SK-N-SH (cell line): ENCODE measurements at regions not wholly inside any gene's neighbourhood (a gene's known extent, or its start where the extent isn't known, plus 50 kb on each side); places are given as distances from the start of the nearest gene placed in this dataset.

Source experiments
- CTCF ChIA-PET: fragments of 300-600, 350-600 bp; formaldehyde crosslinking; extraction: SDS; loops from one replicate; lab custom pipeline; 2021; lab: Yijun Ruan, JAX
- POLR2A ChIA-PET: fragments of 350-600 bp; sonication (Branson Sonifier 250); formaldehyde crosslinking; extraction: SDS; loops from one replicate; lab custom pipeline; 2020; ENCODE audit warnings: antibody characterized with exemption, inconsistent platforms; lab: Yijun Ruan, JAX
- DNase-seq: peaks from one replicate; pipeline ENCODE4 v3.0.0; 2012
- H2AFZ ChIP-seq: fragments of 200-600 bp; sonication (generic); 2 replicates; pipeline ENCODE4 v1.8.1; 2016; ENCODE audit warnings: antibody characterized with exemption, mild to moderate bottlenecking, low read depth
- H3F3A ChIP-seq: fragments of 200-600 bp; sonication (generic); replicated peaks from 2 replicates; pipeline ENCODE3; 2016; ENCODE audit warnings: antibody characterized with exemption, mild to moderate bottlenecking; ENCODE audit not compliant: insufficient read depth
- H3K27ac ChIP-seq, 2 experiments: fragments of 200-500 bp in 1 of 2; fragments of 200-600 bp in 1 of 2; sonication (Bioruptor generic) in 1 of 2; sonication (generic), shearing (Covaris generic) in 1 of 2; 2 replicates each; pipeline versions ENCODE4 v1.5.1 to v1.6.1; 2014 to 2016; ENCODE audit warnings: low read depth in 2 of 2, inconsistent platforms in 1 of 2, low read length in 1 of 2, mild to moderate bottlenecking in 1 of 2, mixed read lengths in 1 of 2
- H3K27me3 ChIP-seq: fragments of 200-600 bp; sonication (generic), shearing (Covaris generic); 2 replicates; pipeline ENCODE4 v1.6.1; 2016; ENCODE audit warnings: mixed run types; ENCODE audit not compliant: insufficient read depth
- H3K36me3 ChIP-seq, 2 experiments: fragments of 200-500 bp in 1 of 2; fragments of 200-600 bp in 1 of 2; sonication (Bioruptor generic) in 1 of 2; sonication (generic) in 1 of 2; replicated peaks in 1 of 2; 2 replicates each; pipeline versions ENCODE3 to v1.5.1; 2014 to 2016; ENCODE audit warnings: low read length in 1 of 2, mild to moderate bottlenecking in 1 of 2; ENCODE audit not compliant: insufficient read depth in 2 of 2, control insufficient read depth in 1 of 2
- H3K4me1 ChIP-seq, 2 experiments: fragments of 200-500 bp in 1 of 2; fragments of 200-600 bp in 1 of 2; sonication (Bioruptor generic) in 1 of 2; sonication (generic), shearing (Covaris generic) in 1 of 2; 2 replicates each; pipeline versions ENCODE4 v1.5.1 to v1.6.1; 2014 to 2016; ENCODE audit warnings: low read depth in 1 of 2, low read length in 1 of 2, mixed run types in 1 of 2; ENCODE audit not compliant: insufficient read depth in 2 of 2, control insufficient read depth in 1 of 2
- H3K4me2 ChIP-seq: fragments of 200-600 bp; sonication (generic), shearing (Covaris generic); 2 replicates; pipeline ENCODE4 v1.6.1; 2017; ENCODE audit warnings: mixed run types
- H3K4me3 ChIP-seq, 2 experiments: fragments of 200-500 bp in 1 of 2; fragments of 200-600 bp in 1 of 2; sonication (Bioruptor generic) in 1 of 2; sonication (generic), shearing (Covaris generic) in 1 of 2; 2 replicates each; pipeline versions ENCODE4 v1.5.1 to v1.8.1; 2014 to 2016; ENCODE audit warnings: low read depth in 2 of 2, inconsistent platforms in 1 of 2, low read length in 1 of 2, mild to moderate bottlenecking in 1 of 2, mixed read lengths in 1 of 2, moderate library complexity in 1 of 2
- H3K79me2 ChIP-seq: fragments of 200-600 bp; sonication (generic); 2 replicates; pipeline ENCODE4 v1.8.1; 2017; ENCODE audit warnings: mild to moderate bottlenecking; ENCODE audit not compliant: insufficient read depth
- H3K9ac ChIP-seq: fragments of 200-600 bp; sonication (generic); 2 replicates; pipeline ENCODE4 v1.6.1; 2017; ENCODE audit warnings: mixed run types
- H3K9me2 ChIP-seq: fragments of 200-600 bp; sonication (generic); 2 replicates; pipeline ENCODE4 v1.6.1; 2017; ENCODE audit warnings: mixed run types
- H3K9me3 ChIP-seq: fragments of 200-600 bp; sonication (generic); 2 replicates; pipeline ENCODE4 v1.6.1; 2017; ENCODE audit warnings: mixed run types, mild to moderate bottlenecking, moderate library complexity
- H4K20me1 ChIP-seq: fragments of 200-600 bp; sonication (generic); 2 replicates; pipeline ENCODE4 v1.6.1; 2017; ENCODE audit warnings: mild to moderate bottlenecking, mixed run types; ENCODE audit not compliant: insufficient read depth
- CHD2 ChIP-seq: fragments of 150-350 bp; IDR thresholded peaks from 2 replicates; pipeline ENCODE4 v1.6.1; 2018; ENCODE audit warnings: low read length; ENCODE audit not compliant: partially characterized antibody
- CTCF ChIP-seq: fragments of 200-600 bp; sonication (generic); IDR thresholded peaks from 2 replicates; pipeline ENCODE4 v1.6.1; 2017; ENCODE audit warnings: antibody characterized with exemption, mild to moderate bottlenecking, moderate library complexity
- EP300 ChIP-seq, 2 experiments: IDR thresholded peaks; 2 replicates each; pipeline versions ENCODE4 v1.4.0 to v1.6.1; 2012; ENCODE audit warnings: borderline replicate concordance in 1 of 2, low read depth in 1 of 2, low read length in 1 of 2
- EZH2phosphoT487 ChIP-seq: fragments of 200-600 bp; sonication (generic); IDR thresholded peaks from 2 replicates; pipeline ENCODE4 v1.6.1; 2017; ENCODE audit warnings: low read depth, mixed run types, mild to moderate bottlenecking, antibody characterized with exemption, moderate library complexity, borderline replicate concordance
- FOSL2 ChIP-seq: IDR thresholded peaks from 2 replicates; pipeline ENCODE4 v1.4.0; 2012; ENCODE audit warnings: low read depth, mild to moderate bottlenecking, moderate library complexity, borderline replicate concordance
- FOXJ3 ChIP-seq: sonication (generic); formaldehyde crosslinking; IDR thresholded peaks from 2 replicates; pipeline ENCODE4 v1.5.1; 2020; ENCODE audit warnings: mild to moderate bottlenecking, missing genetic modification reagents
- FOXM1 ChIP-seq: IDR thresholded peaks from 2 replicates; pipeline ENCODE4 v1.4.0; 2012; ENCODE audit warnings: low read depth, mild to moderate bottlenecking
- GABPA ChIP-seq: IDR thresholded peaks from 2 replicates; pipeline ENCODE4 v1.4.0; 2012; ENCODE audit warnings: low read depth, mild to moderate bottlenecking
- GATA2 ChIP-seq: sonication (generic); formaldehyde crosslinking; IDR thresholded peaks from 2 replicates; pipeline ENCODE4 v1.5.0; 2020; ENCODE audit warnings: mild to moderate bottlenecking, missing genetic modification reagents
- MAX ChIP-seq: IDR thresholded peaks from 2 replicates; pipeline ENCODE4 v1.4.0; 2012; ENCODE audit warnings: low read depth
- MEF2A ChIP-seq: IDR thresholded peaks from 2 replicates; pipeline ENCODE4 v1.4.0; 2012; ENCODE audit warnings: low read depth, borderline replicate concordance
- MXI1 ChIP-seq: IDR thresholded peaks from 2 replicates; pipeline ENCODE4 v1.6.1; 2012; ENCODE audit warnings: mild to moderate bottlenecking, low read depth, low read length, improper control_type of control experiment
- REST ChIP-seq: IDR thresholded peaks from 2 replicates; pipeline ENCODE4 v1.6.1; 2012; ENCODE audit warnings: mild to moderate bottlenecking, low read depth, low read length, moderate library complexity
- RFX5 ChIP-seq: IDR thresholded peaks from 2 replicates; pipeline ENCODE4 v1.6.1; 2012; ENCODE audit warnings: mild to moderate bottlenecking, improper control_type of control experiment, low read length
- SIN3A ChIP-seq: IDR thresholded peaks from 2 replicates; pipeline ENCODE4 v1.6.1; 2012; ENCODE audit warnings: low read depth, mild to moderate bottlenecking, low read length, moderate library complexity, borderline replicate concordance
- SMC3 ChIP-seq: IDR thresholded peaks from 2 replicates; pipeline ENCODE4 v1.6.1; 2012; ENCODE audit warnings: low read depth, low read length, improper control_type of control experiment
- TAF1 ChIP-seq: IDR thresholded peaks from 2 replicates; pipeline ENCODE4 v1.6.1; 2012; ENCODE audit warnings: low read depth, mild to moderate bottlenecking, low read length, moderate library complexity, borderline replicate concordance
- USF2 ChIP-seq: fragments of 150-350 bp; IDR thresholded peaks from 2 replicates; pipeline ENCODE4 v1.6.1; 2017; ENCODE audit warnings: antibody characterized with exemption, low read length, low read depth, borderline replicate concordance
- WGBS: methylation state at CpG from one replicate; pipeline ENCODE4 v1.1.6; 2017; ENCODE audit warnings: low lambda C conversion rate; 5-methylcytosine and 5-hydroxymethylcytosine counted together

- TF ChIP-seq EP300 (IDR thresholded peaks at IDR 0.05; ENCODE audit: borderline replicate concordance in 1 of 2, low read depth in 1 of 2, low read length in 1 of 2) (no peak), FOXJ3 (no peak), MAX (no peak), USF2 (no peak), EZH2phosphoT487 (no peak), GATA2 (no peak), SMC3 (no peak), TAF1 (no peak), REST (no peak), FOSL2 (no peak), MEF2A (no peak), FOXM1 (no peak), CHD2 (no peak), CTCF (no peak), RFX5 (no peak), SIN3A (no peak), GABPA (no peak), MXI1 (no peak)
- Histone ChIP-seq H3K27me3 (no peaks in the 10 kb centered on the region), H3K4me2 (no peak overlapping the region), H3K9me2 (no peaks in the 10 kb centered on the region), H3F3A (no peaks in the 10 kb centered on the region), H3K27ac (no peak overlapping the region), H3K9me3 (no peaks in the 10 kb centered on the region), H3K9ac (no peak overlapping the region), H3K79me2 (no peaks in the 10 kb centered on the region), H3K4me3 (no peak overlapping the region), H3K4me1 (no peaks in the 10 kb centered on the region), H4K20me1 (no peaks in the 10 kb centered on the region), H3K36me3 (no peaks in the 10 kb centered on the region), H2AFZ (no peak overlapping the region)
- DNase-seq: no peak
- WGBS: 4% methylated on average over 2 of the region's 2 CpGs
- POLR2A ChIA-PET: no interaction called here
- CTCF ChIA-PET: no interaction called here
These were observed 331.7 kb downstream of the ETNK1 start for GRCh38 chr12:22956690-22957089.
